ENCODE measurements at regions not wholly inside any gene's neighbourhood (a gene's known extent, or its start where the extent isn't known, plus 50 kb on each side); places are given as distances from the start of the nearest gene placed in this dataset.
"Not testable (repeated sequence)": the region's sequence is repeated elsewhere in the genome, so short reads cannot be mapped to it uniquely, and the experiment has no call there.

- 82 to 98% (median 92%) methylated on average over 5 to 8 of the region's 8 CpGs for WGBS, 3 donors
- H3K27me3 ChIP-seq (ENCODE audit: control insufficient read depth in 3 of 3, insufficient read depth in 3 of 3, low read length in 3 of 3); H3K4me1 ChIP-seq (ENCODE audit: control insufficient read depth in 3 of 3, insufficient read depth in 2 of 3, low read depth in 1 of 3, low read length in 2 of 3); H3K4me3 ChIP-seq (ENCODE audit: low read depth in 1 of 3, low read length in 3 of 3); FAIRE-seq; H3K9me3 ChIP-seq (ENCODE audit: control insufficient read depth in 2 of 2, insufficient read depth in 1 of 2, low read depth in 1 of 2, low read length in 1 of 2); H3K36me3 ChIP-seq (ENCODE audit: control insufficient read depth in 3 of 3, insufficient read depth in 2 of 3, low read depth in 1 of 3, low read length in 3 of 3); DNase-seq; H3K27ac ChIP-seq (ENCODE audit: low read depth in 1 of 3, low read length in 2 of 3): not testable (repeated sequence)
Observed at GRCh38 chr2:91566611-91567010, 2875.1 kb downstream of the RPIA start.

- FAIRE-seq; H3K27ac ChIP-seq (ENCODE audit: low read depth in 1 of 3, low read length in 2 of 3); H3K27me3 ChIP-seq (ENCODE audit: control insufficient read depth in 3 of 3, insufficient read depth in 3 of 3, low read length in 3 of 3); H3K4me1 ChIP-seq (ENCODE audit: control insufficient read depth in 3 of 3, insufficient read depth in 2 of 3, low read depth in 1 of 3, low read length in 2 of 3); H3K4me3 ChIP-seq (ENCODE audit: low read depth in 1 of 3, low read length in 3 of 3); DNase-seq; H3K9me3 ChIP-seq (ENCODE audit: control insufficient read depth in 2 of 2, insufficient read depth in 1 of 2, low read depth in 1 of 2, low read length in 1 of 2); H3K36me3 ChIP-seq (ENCODE audit: control insufficient read depth in 3 of 3, insufficient read depth in 2 of 3, low read depth in 1 of 3, low read length in 3 of 3): not testable (repeated sequence)
- 76 to 85% (median 84%) methylated on average over 12 to 14 of the region's 18 CpGs for WGBS, 3 donors
Observed at GRCh38 chr2:91567546-91568335, 2876.3 kb downstream of the RPIA start.

GRCh38 chr2:91568391-91569338 lies 2877.2 kb downstream of the RPIA start:
- H3K36me3 ChIP-seq (ENCODE audit: control insufficient read depth in 3 of 3, insufficient read depth in 2 of 3, low read depth in 1 of 3, low read length in 3 of 3); H3K4me3 ChIP-seq (ENCODE audit: low read depth in 1 of 3, low read length in 3 of 3); H3K27ac ChIP-seq (ENCODE audit: low read depth in 1 of 3, low read length in 2 of 3); H3K9me3 ChIP-seq (ENCODE audit: control insufficient read depth in 2 of 2, insufficient read depth in 1 of 2, low read depth in 1 of 2, low read length in 1 of 2); DNase-seq; H3K27me3 ChIP-seq (ENCODE audit: control insufficient read depth in 3 of 3, insufficient read depth in 3 of 3, low read length in 3 of 3); FAIRE-seq; H3K4me1 ChIP-seq (ENCODE audit: control insufficient read depth in 3 of 3, insufficient read depth in 2 of 3, low read depth in 1 of 3, low read length in 2 of 3): not testable (repeated sequence)
- WGBS, 3 donors, result 66 to 82% (median 67%) methylated on average over 12 to 22 of the region's 25 CpGs

GRCh38 chr2:91571239-91571923 lies 2879.9 kb downstream of the RPIA start:
- not testable (repeated sequence) for H3K4me1 ChIP-seq (ENCODE audit: control insufficient read depth in 3 of 3, insufficient read depth in 2 of 3, low read depth in 1 of 3, low read length in 2 of 3); H3K27me3 ChIP-seq (ENCODE audit: control insufficient read depth in 3 of 3, insufficient read depth in 3 of 3, low read length in 3 of 3); H3K27ac ChIP-seq (ENCODE audit: low read depth in 1 of 3, low read length in 2 of 3); H3K9me3 ChIP-seq (ENCODE audit: control insufficient read depth in 2 of 2, insufficient read depth in 1 of 2, low read depth in 1 of 2, low read length in 1 of 2); H3K36me3 ChIP-seq (ENCODE audit: control insufficient read depth in 3 of 3, insufficient read depth in 2 of 3, low read depth in 1 of 3, low read length in 3 of 3); FAIRE-seq
- 41 to 86% (median 86%) methylated on average over 60 to 78 of the region's 78 CpGs for whole genome bisulfite sequencing, 3 donors
- H3K4me3 ChIP-seq (ENCODE audit: low read depth in 1 of 3, low read length in 3 of 3), result peak overlapping the region in 1 of 3 donors; percentile 34
- peak in 1 of 2 donors; percentile 14 for DNase-seq

- not testable (repeated sequence) for DNase-seq; H3K4me3 ChIP-seq (ENCODE audit: low read depth in 1 of 3, low read length in 3 of 3); H3K36me3 ChIP-seq (ENCODE audit: control insufficient read depth in 3 of 3, insufficient read depth in 2 of 3, low read depth in 1 of 3, low read length in 3 of 3); H3K27me3 ChIP-seq (ENCODE audit: control insufficient read depth in 3 of 3, insufficient read depth in 3 of 3, low read length in 3 of 3); H3K27ac ChIP-seq (ENCODE audit: low read depth in 1 of 3, low read length in 2 of 3); H3K4me1 ChIP-seq (ENCODE audit: control insufficient read depth in 3 of 3, insufficient read depth in 2 of 3, low read depth in 1 of 3, low read length in 2 of 3); FAIRE-seq; H3K9me3 ChIP-seq (ENCODE audit: control insufficient read depth in 2 of 2, insufficient read depth in 1 of 2, low read depth in 1 of 2, low read length in 1 of 2)
- 60 to 78% (median 71%) methylated on average over 4 of the region's 4 CpGs for WGBS, 3 donors
Observed at GRCh38 chr2:91573018-91573417, 2881.5 kb downstream of the RPIA start.

- FAIRE-seq; H3K27ac ChIP-seq (ENCODE audit: low read depth in 1 of 3, low read length in 2 of 3); DNase-seq; H3K9me3 ChIP-seq (ENCODE audit: control insufficient read depth in 2 of 2, insufficient read depth in 1 of 2, low read depth in 1 of 2, low read length in 1 of 2); H3K27me3 ChIP-seq (ENCODE audit: control insufficient read depth in 3 of 3, insufficient read depth in 3 of 3, low read length in 3 of 3); H3K4me3 ChIP-seq (ENCODE audit: low read depth in 1 of 3, low read length in 3 of 3); H3K36me3 ChIP-seq (ENCODE audit: control insufficient read depth in 3 of 3, insufficient read depth in 2 of 3, low read depth in 1 of 3, low read length in 3 of 3); H3K4me1 ChIP-seq (ENCODE audit: control insufficient read depth in 3 of 3, insufficient read depth in 2 of 3, low read depth in 1 of 3, low read length in 2 of 3): not testable (repeated sequence)
- WGBS, 3 donors, result 69 to 89% (median 70%) methylated on average over 2 of the region's 4 CpGs
Observed at GRCh38 chr2:91573755-91574154, 2882.3 kb downstream of the RPIA start.

GRCh38 chr2:91574255-91574654 lies 2882.8 kb downstream of the RPIA start:
- WGBS, 3 donors, result 53 to 71% (median 60%) methylated on average over 5 of the region's 8 CpGs
- not testable (repeated sequence) for H3K4me1 ChIP-seq (ENCODE audit: control insufficient read depth in 3 of 3, insufficient read depth in 2 of 3, low read depth in 1 of 3, low read length in 2 of 3); H3K36me3 ChIP-seq (ENCODE audit: control insufficient read depth in 3 of 3, insufficient read depth in 2 of 3, low read depth in 1 of 3, low read length in 3 of 3); DNase-seq; FAIRE-seq; H3K27ac ChIP-seq (ENCODE audit: low read depth in 1 of 3, low read length in 2 of 3); H3K4me3 ChIP-seq (ENCODE audit: low read depth in 1 of 3, low read length in 3 of 3); H3K9me3 ChIP-seq (ENCODE audit: control insufficient read depth in 2 of 2, insufficient read depth in 1 of 2, low read depth in 1 of 2, low read length in 1 of 2); H3K27me3 ChIP-seq (ENCODE audit: control insufficient read depth in 3 of 3, insufficient read depth in 3 of 3, low read length in 3 of 3)

- FAIRE-seq; H3K9me3 ChIP-seq (ENCODE audit: control insufficient read depth in 2 of 2, insufficient read depth in 1 of 2, low read depth in 1 of 2, low read length in 1 of 2); H3K27me3 ChIP-seq (ENCODE audit: control insufficient read depth in 3 of 3, insufficient read depth in 3 of 3, low read length in 3 of 3); H3K4me1 ChIP-seq (ENCODE audit: control insufficient read depth in 3 of 3, insufficient read depth in 2 of 3, low read depth in 1 of 3, low read length in 2 of 3); DNase-seq; H3K36me3 ChIP-seq (ENCODE audit: control insufficient read depth in 3 of 3, insufficient read depth in 2 of 3, low read depth in 1 of 3, low read length in 3 of 3); H3K27ac ChIP-seq (ENCODE audit: low read depth in 1 of 3, low read length in 2 of 3); H3K4me3 ChIP-seq (ENCODE audit: low read depth in 1 of 3, low read length in 3 of 3): not testable (repeated sequence)
- 78 to 85% (median 78%) methylated on average over 11 of the region's 11 CpGs for WGBS, 3 donors
Observed at GRCh38 chr2:91575701-91576100, 2884.2 kb downstream of the RPIA start.
